Smooth muscle cell (in vitro differentiated cells): ENCODE measurements at regions not wholly inside any gene's neighbourhood (a gene's known extent, or its start where the extent isn't known, plus 50 kb on each side); places are given as distances from the start of the nearest gene placed in this dataset.

Source experiments
- DNase-seq: peaks from one replicate; lab custom pipeline; 2025; ENCODE audit not compliant: unreplicated experiment; lab: John Stamatoyannopoulos, UW
- H2AFZ ChIP-seq: fragments of 200-600 bp; sonication (generic); 2 replicates; pipeline ENCODE4 v1.6.0; 2016; ENCODE audit warnings: antibody characterized with exemption, low read depth, mild to moderate bottlenecking
- H3F3A ChIP-seq: fragments of 200-600 bp; sonication (generic); 2 replicates; pipeline ENCODE4 v1.6.0; 2017; ENCODE audit warnings: antibody characterized with exemption, low read depth
- H3K27ac ChIP-seq: fragments of 200-600 bp; sonication (generic); 2 replicates; pipeline ENCODE4 v1.5.1; 2016; ENCODE audit warnings: low read depth, mild to moderate bottlenecking
- H3K27me3 ChIP-seq: fragments of 200-600 bp; sonication (generic); 2 replicates; pipeline ENCODE4 v1.6.1; 2016; ENCODE audit warnings: low read depth, mild to moderate bottlenecking
- H3K36me3 ChIP-seq: fragments of 200-600 bp; sonication (generic); 2 replicates; pipeline ENCODE4 v1.5.1; 2016; ENCODE audit warnings: low read depth
- H3K4me1 ChIP-seq: fragments of 200-600 bp; sonication (generic); 2 replicates; pipeline ENCODE4 v1.5.1; 2016; ENCODE audit warnings: low read depth
- H3K4me2 ChIP-seq: fragments of 200-600 bp; sonication (generic); 2 replicates; pipeline ENCODE4 v1.6.0; 2016; ENCODE audit warnings: mild to moderate bottlenecking
- H3K4me3 ChIP-seq: fragments of 200-600 bp; sonication (generic); 2 replicates; pipeline ENCODE4 v1.5.1; 2016; ENCODE audit warnings: mild to moderate bottlenecking
- H3K79me2 ChIP-seq: fragments of 200-600 bp; sonication (generic); 2 replicates; pipeline ENCODE4 v1.6.0; 2016; ENCODE audit warnings: low read depth, mild to moderate bottlenecking
- H3K9ac ChIP-seq: fragments of 200-600 bp; sonication (generic); 2 replicates; pipeline ENCODE4 v1.6.0; 2016; ENCODE audit warnings: low read depth
- H3K9me3 ChIP-seq: fragments of 200-600 bp; sonication (generic); replicated peaks from 2 replicates; pipeline ENCODE4 v1.5.1; 2016; ENCODE audit warnings: low read depth
- H4K20me1 ChIP-seq: fragments of 200-600 bp; sonication (generic); 2 replicates; pipeline ENCODE4 v1.6.0; 2016; ENCODE audit warnings: low read depth
- WGBS: methylation state at CpG from one replicate; pipeline ENCODE4 v1.1.7; 2016; ENCODE audit warnings: low lambda C conversion rate; 5-methylcytosine and 5-hydroxymethylcytosine counted together
- TF ChIP-seq, protein P1 (sequence below): fragments of 200-600 bp; sonication (generic); IDR thresholded peaks from 2 replicates; pipeline ENCODE4 v1.5.1; 2017; ENCODE audit warnings: borderline replicate concordance, mild to moderate bottlenecking, antibody characterized with exemption; ENCODE audit not compliant: insufficient read depth, poor library complexity, severe bottlenecking

DNA sequence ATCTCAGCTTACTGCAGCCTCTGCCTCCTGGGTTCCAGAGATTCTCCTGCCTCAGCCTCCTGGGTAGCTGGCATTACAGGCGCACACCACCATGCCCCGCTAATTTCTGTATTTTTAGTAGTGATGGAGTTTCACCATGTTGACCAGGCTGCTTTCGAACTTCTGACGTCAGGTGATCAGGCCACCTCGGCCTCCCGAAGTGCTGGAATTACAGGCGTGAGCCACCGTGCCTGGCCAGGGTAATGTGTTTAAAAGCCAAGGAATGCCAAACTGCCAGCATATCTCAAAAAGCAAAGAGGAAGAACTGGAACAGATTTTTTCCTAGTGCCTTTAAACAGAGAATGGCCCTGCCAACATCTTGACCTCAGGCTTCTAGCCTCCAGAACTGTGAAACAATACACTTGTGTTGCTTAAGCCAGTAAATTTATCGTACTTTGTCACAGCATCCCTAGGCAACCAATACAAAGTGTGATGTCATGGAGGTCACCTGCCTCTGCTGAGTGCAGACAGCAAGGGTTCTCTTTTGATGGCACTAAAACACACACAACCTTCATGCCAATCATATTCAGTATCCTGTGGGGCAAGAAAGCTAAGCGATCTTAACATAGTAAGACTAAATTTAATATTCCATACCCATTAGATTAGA is 858.3 kb upstream of the TMPRSS15 start:
- no peaks in the 10 kb centered on the region for H4K20me1 ChIP-seq
- WGBS: 91% methylated on average over 10 of the region's 10 CpGs
- H3K4me3 ChIP-seq: no peak overlapping the region
- no peak for DNase-seq
- H3K9me3 ChIP-seq: no peaks in the 10 kb centered on the region
- H3K4me1 ChIP-seq: no peaks in the 10 kb centered on the region
- H3K27ac ChIP-seq: no peak overlapping the region
- no peak overlapping the region for H3K9ac ChIP-seq
- no peaks in the 10 kb centered on the region for H3K27me3 ChIP-seq
- TF ChIP-seq, protein P1, sequence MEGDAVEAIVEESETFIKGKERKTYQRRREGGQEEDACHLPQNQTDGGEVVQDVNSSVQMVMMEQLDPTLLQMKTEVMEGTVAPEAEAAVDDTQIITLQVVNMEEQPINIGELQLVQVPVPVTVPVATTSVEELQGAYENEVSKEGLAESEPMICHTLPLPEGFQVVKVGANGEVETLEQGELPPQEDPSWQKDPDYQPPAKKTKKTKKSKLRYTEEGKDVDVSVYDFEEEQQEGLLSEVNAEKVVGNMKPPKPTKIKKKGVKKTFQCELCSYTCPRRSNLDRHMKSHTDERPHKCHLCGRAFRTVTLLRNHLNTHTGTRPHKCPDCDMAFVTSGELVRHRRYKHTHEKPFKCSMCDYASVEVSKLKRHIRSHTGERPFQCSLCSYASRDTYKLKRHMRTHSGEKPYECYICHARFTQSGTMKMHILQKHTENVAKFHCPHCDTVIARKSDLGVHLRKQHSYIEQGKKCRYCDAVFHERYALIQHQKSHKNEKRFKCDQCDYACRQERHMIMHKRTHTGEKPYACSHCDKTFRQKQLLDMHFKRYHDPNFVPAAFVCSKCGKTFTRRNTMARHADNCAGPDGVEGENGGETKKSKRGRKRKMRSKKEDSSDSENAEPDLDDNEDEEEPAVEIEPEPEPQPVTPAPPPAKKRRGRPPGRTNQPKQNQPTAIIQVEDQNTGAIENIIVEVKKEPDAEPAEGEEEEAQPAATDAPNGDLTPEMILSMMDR: no peak
- H3K36me3 ChIP-seq: no peaks in the 10 kb centered on the region
- H2AFZ ChIP-seq: no peak overlapping the region
- no peaks in the 10 kb centered on the region for H3F3A ChIP-seq
- no peaks in the 10 kb centered on the region for H3K79me2 ChIP-seq
- H3K4me2 ChIP-seq: no peak overlapping the region

DNA sequence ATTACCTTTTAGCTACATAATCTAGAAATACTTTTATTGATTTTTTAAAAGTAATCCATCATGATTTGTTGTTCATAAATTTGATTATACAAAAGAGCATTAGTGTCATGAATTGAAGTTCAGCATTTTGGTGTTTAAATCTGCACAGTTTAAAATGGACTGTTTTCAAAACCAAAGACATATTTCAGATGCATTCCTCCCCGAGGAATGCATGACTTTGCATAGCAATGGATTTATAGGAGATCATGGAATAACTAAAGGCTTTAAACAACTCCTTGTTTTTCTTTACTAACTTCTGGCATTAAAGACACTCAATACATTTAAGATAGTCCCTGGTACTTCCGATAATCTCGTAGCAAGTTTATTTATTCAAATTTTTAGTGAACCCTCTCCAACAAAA is 863.1 kb upstream of the TMPRSS15 start:
- Histone ChIP-seq H3F3A (no peaks in the 10 kb centered on the region), H2AFZ (no peak overlapping the region), H3K4me3 (no peak overlapping the region), H3K27me3 (no peaks in the 10 kb centered on the region), H3K4me1 (no peaks in the 10 kb centered on the region), H3K4me2 (no peak overlapping the region), H3K27ac (no peak overlapping the region), H4K20me1 (no peaks in the 10 kb centered on the region), H3K79me2 (no peaks in the 10 kb centered on the region), H3K9ac (no peak overlapping the region), H3K9me3 (no peaks in the 10 kb centered on the region), H3K36me3 (no peaks in the 10 kb centered on the region)
- TF ChIP-seq, protein P1: no peak
- 62% methylated on average over 3 of the region's 3 CpGs for WGBS
- no peak for DNase-seq

DNA sequence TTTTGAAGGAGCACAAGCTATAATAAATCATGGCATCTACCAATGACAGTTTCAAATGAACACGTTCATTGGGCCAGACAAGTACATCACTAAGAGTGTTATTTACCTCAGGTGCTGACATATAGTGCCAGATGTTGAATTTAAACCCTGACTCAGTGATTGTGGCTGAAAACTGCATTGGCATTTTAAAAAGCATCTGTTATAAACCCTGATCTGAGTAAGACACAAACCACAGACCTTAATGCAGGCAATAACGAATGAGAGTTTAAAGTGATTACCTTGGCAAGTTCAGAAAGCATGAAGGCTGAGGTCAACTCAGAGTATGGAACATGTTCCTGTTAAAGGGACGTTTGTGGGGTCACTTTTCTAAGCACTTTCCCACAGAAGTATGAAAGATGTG is 865.1 kb upstream of the TMPRSS15 start:
- no peaks in the 10 kb centered on the region for H3K79me2 ChIP-seq
- no peak overlapping the region for H3K4me3 ChIP-seq
- H3K27ac ChIP-seq: no peak overlapping the region
- no peaks in the 10 kb centered on the region for H3K36me3 ChIP-seq
- H3K9ac ChIP-seq: no peak overlapping the region
- TF ChIP-seq, protein P1: no peak
- H3K4me2 ChIP-seq: no peak overlapping the region
- H4K20me1 ChIP-seq: no peaks in the 10 kb centered on the region
- no peaks in the 10 kb centered on the region for H3F3A ChIP-seq
- no peak for DNase-seq
- H3K9me3 ChIP-seq: no peaks in the 10 kb centered on the region
- H2AFZ ChIP-seq: no peak overlapping the region
- WGBS: 71% methylated on average over 3 of the region's 3 CpGs
- H3K27me3 ChIP-seq: no peaks in the 10 kb centered on the region
- H3K4me1 ChIP-seq: no peaks in the 10 kb centered on the region

DNA sequence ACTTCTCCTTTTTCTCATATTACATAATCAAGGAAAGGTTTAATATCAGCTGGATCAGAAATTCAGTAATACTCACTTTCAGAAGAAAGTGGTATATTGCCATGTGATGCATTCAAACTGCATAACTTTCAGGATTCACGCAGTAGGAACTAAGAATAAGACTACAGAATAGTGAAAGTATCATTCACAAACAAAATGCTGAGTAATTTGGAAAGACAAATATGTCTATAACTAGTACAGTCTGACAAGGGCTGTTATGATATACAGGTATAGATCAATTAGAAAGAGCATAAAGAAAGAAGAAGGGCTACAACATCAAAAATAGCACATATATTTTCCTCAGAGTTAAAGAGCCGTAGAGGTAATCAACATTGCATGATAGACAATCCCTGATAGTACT is 871.5 kb upstream of the TMPRSS15 start:
- H3K4me2 ChIP-seq: no peak overlapping the region
- WGBS: 94% methylated on average over 2 of the region's 2 CpGs
- H3K79me2 ChIP-seq: no peaks in the 10 kb centered on the region
- no peaks in the 10 kb centered on the region for H3K9me3 ChIP-seq
- no peak overlapping the region for H3K9ac ChIP-seq
- no peaks in the 10 kb centered on the region for H3K36me3 ChIP-seq
- no peak overlapping the region for H3K4me3 ChIP-seq
- no peaks in the 10 kb centered on the region for H3K27me3 ChIP-seq
- no peak overlapping the region for H2AFZ ChIP-seq
- H3K27ac ChIP-seq: no peak overlapping the region
- DNase-seq: no peak
- no peaks in the 10 kb centered on the region for H3F3A ChIP-seq
- H4K20me1 ChIP-seq: no peaks in the 10 kb centered on the region
- TF ChIP-seq, protein P1: no peak
- no peaks in the 10 kb centered on the region for H3K4me1 ChIP-seq
